ENCODE measurements at regions not wholly inside any gene's neighbourhood (a gene's known extent, or its start where the extent isn't known, plus 50 kb on each side); places are given as distances from the start of the nearest gene placed in this dataset.

GRCh38 chr2:2826209-2826551, 495.1 kb upstream of the MYT1L start:
- no peak for DNase-seq
- intact Hi-C loops (cut with DNase I, micrococcal nuclease) = no loop called here
- no peaks in the 10 kb centered on the region for H3K4me1 ChIP-seq (ENCODE audit: low read depth)

GRCh38 chr2:2825516-2826208, 494.6 kb upstream of the MYT1L start:
- Histone ChIP-seq H3K36me3 (ENCODE audit: low read depth) (no peaks in the 10 kb centered on the region), H3K4me3 (no peak overlapping the region), H3K9me3 (peaks cover 27% of the 10 kb centered on the region), H3K4me1 (ENCODE audit: low read depth) (no peaks in the 10 kb centered on the region)
- TF ChIP-seq CTCF (IDR thresholded peaks at IDR 0.05) = no peak
- no peak for DNase-seq
- intact Hi-C loops (cut with DNase I, micrococcal nuclease) = no loop called here
- no peak for ATAC-seq

More at GRCh38 chr2:2826209-2826551, 495.1 kb upstream of the MYT1L start:
- Histone ChIP-seq H3K36me3 (ENCODE audit: low read depth) (no peaks in the 10 kb centered on the region), H3K9me3 (peaks cover 24% of the 10 kb centered on the region), H3K4me3 (no peak overlapping the region)
- no peak for ATAC-seq
- TF ChIP-seq CTCF (IDR thresholded peaks at IDR 0.05) = no peak

GRCh38 chr2:2825062-2825461, 494.0 kb upstream of the MYT1L start:
- Histone ChIP-seq H3K9me3 (peaks cover 27% of the 10 kb centered on the region), H3K4me3 (no peak overlapping the region), H3K4me1 (ENCODE audit: low read depth) (no peaks in the 10 kb centered on the region), H3K36me3 (ENCODE audit: low read depth) (no peaks in the 10 kb centered on the region)
- TF ChIP-seq CTCF (IDR thresholded peaks at IDR 0.05) = no peak
- ATAC-seq (no peak), DNase-seq (no peak)
- intact Hi-C loops (cut with DNase I, micrococcal nuclease) = no loop called here

GRCh38 chr2:2824588-2824987, 493.5 kb upstream of the MYT1L start:
- ATAC-seq = no peak
- Histone ChIP-seq H3K4me1 (ENCODE audit: low read depth) (no peaks in the 10 kb centered on the region), H3K36me3 (ENCODE audit: low read depth) (no peaks in the 10 kb centered on the region), H3K9me3 (peaks cover 27% of the 10 kb centered on the region), H3K4me3 (no peak overlapping the region)
- intact Hi-C loops (cut with DNase I, micrococcal nuclease) = no loop called here
- DNase-seq = no peak
- no peak for TF ChIP-seq CTCF (IDR thresholded peaks at IDR 0.05)

GRCh38 chr2:2823061-2823753, 492.1 kb upstream of the MYT1L start:
- no peak for TF ChIP-seq CTCF (IDR thresholded peaks at IDR 0.05)
- intact Hi-C loops (cut with DNase I, micrococcal nuclease) = no loop called here
- Histone ChIP-seq H3K36me3 (ENCODE audit: low read depth) (no peaks in the 10 kb centered on the region), H3K4me1 (ENCODE audit: low read depth) (no peaks in the 10 kb centered on the region), H3K4me3 (no peak overlapping the region), H3K9me3 (peaks cover 27% of the 10 kb centered on the region)
- ATAC-seq = no peak
- DNase-seq = no peak

Data from mucosa of descending colon (tissue), 3 donors.